ENCODE measurements at regions not wholly inside any gene's neighbourhood (a gene's known extent, or its start where the extent isn't known, plus 50 kb on each side); places are given as distances from the start of the nearest gene placed in this dataset.

- Histone ChIP-seq H3K9me3 (ENCODE audit: control insufficient read depth, insufficient read depth, low read depth, low read length) (0 out of 2 replicates have a peak, but pooled peaks cover 6% of the 10 kb centered on the region), H3K4me1 (ENCODE audit: control insufficient read depth, insufficient read depth, low read length) (no peaks in the 10 kb centered on the region), H3K27me3 (ENCODE audit: control insufficient read depth, insufficient read depth, low read length) (no peaks in the 10 kb centered on the region; the same call in 1 of the 2 replicates), H3K4me3 (ENCODE audit: low read depth in 2 of 2, low read length in 2 of 2) (no peak overlapping the region), H3K27ac (ENCODE audit: low read length) (no peak overlapping the region), H3K36me3 (ENCODE audit: control insufficient read depth, insufficient read depth, low read length) (no peaks in the 10 kb centered on the region)
- BruUV-seq (replicated peaks): no TSS peak
- DNase-seq (ENCODE audit: low read depth, low spot score) (no peak), ATAC-seq (no peak)
- POLR2A ChIA-PET: no interaction called here
- no peak for TF ChIP-seq SIN3A (IDR thresholded peaks at IDR 0.05; ENCODE audit: borderline replicate concordance, insufficient read depth, low read depth, low read length)
- no peak for TF ChIP-seq CTCF (IDR thresholded peaks at IDR 0.05)
- no peak for TF ChIP-seq REST (IDR thresholded peaks at IDR 0.05; ENCODE audit: insufficient read depth in 1 of 2, low read depth in 2 of 2, low read length in 1 of 2)
- CTCF ChIA-PET: no interaction called here
- intact Hi-C loops (cut with micrococcal nuclease; ENCODE audit: unreplicated experiment): no loop called here
- in situ Hi-C loops (cut with HindIII; ENCODE audit: low pct_unique_long_range_greater_than_20kb, low sequenced_read_pairs): no loop called here
These were observed 326.4 kb downstream of the MEI4 start for GRCh38 chr6:77979204-77979603.

GRCh38 chr6:77986380-77987034 is 333.7 kb downstream of the MEI4 start:
- Histone ChIP-seq H3K36me3 (ENCODE audit: control insufficient read depth, insufficient read depth, low read length) (no peaks in the 10 kb centered on the region), H3K4me1 (ENCODE audit: control insufficient read depth, insufficient read depth, low read length) (no peaks in the 10 kb centered on the region), H3K27me3 (ENCODE audit: control insufficient read depth, insufficient read depth, low read length) (no peaks in the 10 kb centered on the region), H3K27ac (ENCODE audit: low read length) (no peak overlapping the region), H3K9me3 (ENCODE audit: control insufficient read depth, insufficient read depth, low read depth, low read length) (0 out of 2 replicates have a peak, but pooled peaks cover 2% of the 10 kb centered on the region), H3K4me3 (ENCODE audit: low read depth in 2 of 2, low read length in 2 of 2) (no peak overlapping the region)
- ChIA-PET POLR2A (no interaction called here), CTCF (no interaction called here)
- no peak for DNase-seq (ENCODE audit: low read depth, low spot score)
- in situ Hi-C loops (cut with HindIII; ENCODE audit: low pct_unique_long_range_greater_than_20kb, low sequenced_read_pairs): no loop called here
- TF ChIP-seq TCF7L2 (IDR thresholded peaks at IDR 0.05; ENCODE audit: low read depth, low read length) (no peak), REST (IDR thresholded peaks at IDR 0.05; ENCODE audit: insufficient read depth in 1 of 2, low read depth in 2 of 2, low read length in 1 of 2) (no peak)
- intact Hi-C loops (cut with micrococcal nuclease; ENCODE audit: unreplicated experiment): no loop called here
- no peak for ATAC-seq
- BruUV-seq (replicated peaks): no TSS peak

Data from Panc1 (cell line).